ENCODE measurements at regions not wholly inside any gene's neighbourhood (a gene's known extent, or its start where the extent isn't known, plus 50 kb on each side); places are given as distances from the start of the nearest gene placed in this dataset. TPM values are rescaled to one million over a fixed set of nuclear protein-coding genes. Genes with fewer than 3 reads are reported as not detected.
A peak's percentile ranks its signal among the peaks of the same experiment; 100 is the strongest.
"Not testable (repeated sequence)": the region's sequence is repeated elsewhere in the genome, so short reads cannot be mapped to it uniquely, and the experiment has no call there.

DNA sequence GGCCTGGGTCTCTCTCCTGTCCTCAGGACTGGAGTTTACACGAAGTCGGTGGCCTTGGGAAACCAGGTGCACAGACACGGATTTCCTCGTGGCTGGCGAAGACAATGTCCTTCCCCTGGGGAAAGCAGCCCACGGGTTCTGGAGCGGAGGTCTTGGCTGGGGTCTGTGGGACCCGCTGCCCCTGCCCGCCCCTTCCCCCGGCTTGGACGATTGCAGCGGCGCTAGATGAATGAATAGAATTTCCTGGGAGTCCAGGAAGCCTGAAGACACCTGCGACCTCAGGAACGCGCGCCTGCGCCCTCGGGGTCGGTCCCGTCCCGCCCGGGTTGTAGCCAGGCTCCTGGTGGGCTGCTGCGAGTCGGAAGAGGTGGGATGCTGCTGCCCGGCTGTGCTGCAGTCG, 564.7 kb downstream of the TSPY10 start:
- Histone ChIP-seq H3K27ac (ENCODE audit: low read depth in 1 of 2, low read length in 2 of 2) (no peak overlapping the region), H3K4me2 (replicated peaks; ENCODE audit: extremely low read depth, low read length, poor library complexity, severe bottlenecking) (no peak overlapping the region), H3K4me3 (replicated peaks in 1 of 3; ENCODE audit: low read depth in 2 of 3, low read length in 3 of 3) (no peak overlapping the region), H4K20me1 (ENCODE audit: insufficient read depth, low read length) (no peaks in the 10 kb centered on the region), H3K4me1 (ENCODE audit: control insufficient read depth in 1 of 2, insufficient read depth in 2 of 2, low read length in 2 of 2) (no peaks in the 10 kb centered on the region), H3K27me3 (ENCODE audit: control insufficient read depth in 2 of 2, insufficient read depth in 2 of 2, low read length in 2 of 2) (no peaks in the 10 kb centered on the region), H2AFZ (ENCODE audit: insufficient read depth, low read depth, low read length, poor library complexity, severe bottlenecking) (no peak overlapping the region), H3K9ac (ENCODE audit: insufficient read depth, low read length, poor library complexity, severe bottlenecking) (no peak overlapping the region), H3K79me2 (ENCODE audit: insufficient read depth, low read length) (no peaks in the 10 kb centered on the region), H3K36me3 (replicated peaks in 1 of 2; ENCODE audit: control insufficient read depth in 1 of 2, insufficient read depth in 2 of 2, low read length in 2 of 2) (no peaks in the 10 kb centered on the region), H3K9me3 (replicated peaks in 1 of 2; ENCODE audit: control insufficient read depth in 1 of 2, insufficient read depth in 1 of 2, low read length in 2 of 2) (peaks cover 0 to 50% of the 10 kb centered on the region in 2 donors)
- Mint-ChIP-seq H3K27me3 (ENCODE audit: low read depth in 3 of 3) (peaks cover 0 to 3% (median 0%) of the 10 kb centered on the region in 3 donors), H3K4me1 (no peaks in the 10 kb centered on the region), H3K9me3 (peaks cover 0 to 33% (median 2%) of the 10 kb centered on the region in 7 donors), H3K4me3 (no peak overlapping the region), H3K36me3 (no peaks in the 10 kb centered on the region), H3K27ac (no peak overlapping the region)
- TF ChIP-seq, protein P1, sequence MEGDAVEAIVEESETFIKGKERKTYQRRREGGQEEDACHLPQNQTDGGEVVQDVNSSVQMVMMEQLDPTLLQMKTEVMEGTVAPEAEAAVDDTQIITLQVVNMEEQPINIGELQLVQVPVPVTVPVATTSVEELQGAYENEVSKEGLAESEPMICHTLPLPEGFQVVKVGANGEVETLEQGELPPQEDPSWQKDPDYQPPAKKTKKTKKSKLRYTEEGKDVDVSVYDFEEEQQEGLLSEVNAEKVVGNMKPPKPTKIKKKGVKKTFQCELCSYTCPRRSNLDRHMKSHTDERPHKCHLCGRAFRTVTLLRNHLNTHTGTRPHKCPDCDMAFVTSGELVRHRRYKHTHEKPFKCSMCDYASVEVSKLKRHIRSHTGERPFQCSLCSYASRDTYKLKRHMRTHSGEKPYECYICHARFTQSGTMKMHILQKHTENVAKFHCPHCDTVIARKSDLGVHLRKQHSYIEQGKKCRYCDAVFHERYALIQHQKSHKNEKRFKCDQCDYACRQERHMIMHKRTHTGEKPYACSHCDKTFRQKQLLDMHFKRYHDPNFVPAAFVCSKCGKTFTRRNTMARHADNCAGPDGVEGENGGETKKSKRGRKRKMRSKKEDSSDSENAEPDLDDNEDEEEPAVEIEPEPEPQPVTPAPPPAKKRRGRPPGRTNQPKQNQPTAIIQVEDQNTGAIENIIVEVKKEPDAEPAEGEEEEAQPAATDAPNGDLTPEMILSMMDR (IDR thresholded peaks at IDR 0.05): no peak
- no peak for DNase-seq
- intact Hi-C loops (cut with micrococcal nuclease): no loop called here
- 82% methylated on average over 3 of the region's 27 CpGs for WGBS (ENCODE audit: insufficient coverage)

DNA sequence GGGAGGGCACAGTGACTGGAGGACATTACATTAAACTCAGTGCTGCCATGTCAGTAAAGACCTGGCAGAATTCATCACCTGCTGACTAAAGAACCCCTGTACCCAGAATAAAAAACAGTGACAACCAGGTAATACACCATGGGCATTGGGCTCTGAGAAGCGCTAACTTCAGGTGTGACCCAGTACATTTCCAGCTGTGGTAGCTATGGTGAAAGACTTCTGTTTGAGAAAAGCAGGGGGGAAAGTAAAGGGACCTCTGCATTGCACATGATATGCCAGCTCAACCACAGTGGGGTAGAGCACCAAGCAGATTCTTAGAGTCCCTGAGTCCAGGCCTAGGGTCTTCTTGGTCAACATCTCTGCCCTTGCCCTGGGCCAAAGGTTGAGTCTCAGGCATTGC, 578.6 kb downstream of the TSPY10 start:
- H3K4me1 ChIP-seq (ENCODE audit: control insufficient read depth in 1 of 2, insufficient read depth in 2 of 2, low read length in 2 of 2); H3K27me3 ChIP-seq (ENCODE audit: control insufficient read depth in 2 of 2, insufficient read depth in 2 of 2, low read length in 2 of 2); H3K9me3 ChIP-seq (replicated peaks in 1 of 2; ENCODE audit: control insufficient read depth in 1 of 2, insufficient read depth in 1 of 2, low read length in 2 of 2); H3K4me1 Mint-ChIP-seq; H3K27me3 Mint-ChIP-seq (ENCODE audit: low read depth in 3 of 3); H3K9me3 Mint-ChIP-seq; H4K20me1 ChIP-seq (ENCODE audit: insufficient read depth, low read length); H3K9ac ChIP-seq (ENCODE audit: insufficient read depth, low read length, poor library complexity, severe bottlenecking); H3K4me2 ChIP-seq (replicated peaks; ENCODE audit: extremely low read depth, low read length, poor library complexity, severe bottlenecking); H2AFZ ChIP-seq (ENCODE audit: insufficient read depth, low read depth, low read length, poor library complexity, severe bottlenecking); H3K36me3 ChIP-seq (replicated peaks in 1 of 2; ENCODE audit: control insufficient read depth in 1 of 2, insufficient read depth in 2 of 2, low read length in 2 of 2); H3K27ac Mint-ChIP-seq; H3K79me2 ChIP-seq (ENCODE audit: insufficient read depth, low read length); H3K4me3 Mint-ChIP-seq; H3K36me3 Mint-ChIP-seq; H3K4me3 ChIP-seq (replicated peaks in 1 of 3; ENCODE audit: low read depth in 2 of 3, low read length in 3 of 3); H3K27ac ChIP-seq (ENCODE audit: low read depth in 1 of 2, low read length in 2 of 2); intact Hi-C loops (cut with micrococcal nuclease): not testable (repeated sequence)
- DNase-seq: peak in 1 of 3 donors; percentile 2
- 79% methylated on average over 1 of the region's 1 CpG for WGBS (ENCODE audit: insufficient coverage)

Small RNAs in the stretch of these regions (small RNA-seq; reads per million reads assigned to genes)
- not detected for gene RNA5SP519 (ENCODE audit: insufficient read length, low read depth)

Data from CD14-positive monocyte (primary cell).